IPS-18c (cell line): ENCODE measurements at regions not wholly inside any gene's neighbourhood (a gene's known extent, or its start where the extent isn't known, plus 50 kb on each side); places are given as distances from the start of the nearest gene placed in this dataset.
"Not testable (repeated sequence)": the region's sequence is repeated elsewhere in the genome, so short reads cannot be mapped to it uniquely, and the experiment has no call there.

Experiments used
- H3K4me3 ChIP-seq: 2 replicates; pipeline ENCODE4 v1.7.0; 2013; ENCODE audit warnings: low read depth, mild to moderate bottlenecking, low read length, moderate library complexity; ENCODE audit not compliant: insufficient read depth
- H3K9me3 ChIP-seq: one replicate; pipeline ENCODE4 v1.6.1; 2013; ENCODE audit warnings: mild to moderate bottlenecking, low read length, moderate library complexity; ENCODE audit not compliant: control insufficient read depth, insufficient read depth

DNA sequence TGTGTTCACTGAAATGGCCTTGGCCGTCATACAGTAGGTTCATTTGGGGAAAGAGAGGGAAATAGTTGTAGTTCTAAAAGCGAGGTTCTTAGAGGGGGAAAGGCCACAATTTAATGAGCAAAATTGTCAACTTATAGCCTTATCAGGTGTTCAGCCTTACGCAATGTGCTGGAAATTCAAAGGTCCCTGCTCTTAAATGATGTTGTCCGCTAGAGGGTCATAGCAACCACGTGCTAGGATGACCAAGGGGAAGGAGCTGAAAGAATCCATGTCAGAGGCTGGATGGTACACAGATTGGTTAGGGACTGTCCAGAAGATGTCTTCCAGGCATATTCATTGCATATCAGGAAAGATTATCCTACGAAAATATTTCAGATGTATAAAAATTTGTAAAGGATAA is 282.3 kb upstream of the MEX3C start:
- peaks cover 2% of the 10 kb centered on the region for H3K9me3 ChIP-seq
- H3K4me3 ChIP-seq: no peak overlapping the region

GRCh38 chr18:51480407-51481261 is 283.2 kb upstream of the MEX3C start:
- no peak overlapping the region for H3K4me3 ChIP-seq
- peaks cover 2% of the 10 kb centered on the region for H3K9me3 ChIP-seq

- no peak overlapping the region for H3K4me3 ChIP-seq
- no peaks in the 10 kb centered on the region for H3K9me3 ChIP-seq
Observed at GRCh38 chr18:51486735-51487366, 289.4 kb upstream of the MEX3C start.

DNA sequence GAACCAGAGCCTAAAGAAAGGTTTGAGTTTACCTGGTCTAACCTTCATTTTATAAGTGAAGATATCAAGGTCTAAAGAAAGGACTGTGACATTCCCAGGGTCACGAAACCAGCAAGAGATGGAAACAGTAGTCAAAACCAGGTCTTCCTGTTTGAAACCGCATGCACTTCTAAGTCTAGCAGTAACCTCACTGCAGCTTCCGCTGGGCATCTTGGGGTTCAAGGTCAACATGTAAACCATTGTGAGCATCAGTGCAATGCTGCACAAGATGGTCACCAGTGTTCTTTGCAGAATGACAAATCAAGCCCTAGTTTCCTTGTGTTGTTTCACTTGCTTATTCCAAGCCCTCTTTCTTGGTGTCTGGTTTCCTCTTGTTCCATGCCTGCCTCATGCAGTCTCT is 292.9 kb upstream of the MEX3C start:
- Histone ChIP-seq H3K9me3 (no peaks in the 10 kb centered on the region), H3K4me3 (no peak overlapping the region)

DNA sequence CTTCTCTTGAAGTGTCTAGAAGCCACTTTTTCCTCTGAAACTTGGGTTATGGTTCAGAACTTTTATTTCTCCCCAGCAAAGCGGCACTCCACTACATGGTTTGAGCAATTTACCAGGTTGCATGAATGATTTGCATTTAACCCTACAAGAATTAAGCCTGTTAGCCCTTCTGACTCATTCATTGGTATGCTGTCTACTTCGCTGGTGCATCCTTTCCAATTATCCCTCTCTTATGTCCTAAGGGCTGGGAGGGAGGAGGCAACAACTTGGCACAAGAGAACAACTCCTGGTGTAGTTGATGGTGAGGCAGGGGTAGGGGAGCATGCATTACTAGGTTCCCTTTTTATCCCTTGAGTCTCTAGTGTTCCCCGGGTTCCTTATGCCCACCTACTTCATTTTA is 293.4 kb upstream of the MEX3C start:
- no peak overlapping the region for H3K4me3 ChIP-seq
- no peaks in the 10 kb centered on the region for H3K9me3 ChIP-seq

- H3K4me3 ChIP-seq: no peak overlapping the region
Observed at GRCh38 chr18:51491678-51492372, 294.3 kb upstream of the MEX3C start.

DNA sequence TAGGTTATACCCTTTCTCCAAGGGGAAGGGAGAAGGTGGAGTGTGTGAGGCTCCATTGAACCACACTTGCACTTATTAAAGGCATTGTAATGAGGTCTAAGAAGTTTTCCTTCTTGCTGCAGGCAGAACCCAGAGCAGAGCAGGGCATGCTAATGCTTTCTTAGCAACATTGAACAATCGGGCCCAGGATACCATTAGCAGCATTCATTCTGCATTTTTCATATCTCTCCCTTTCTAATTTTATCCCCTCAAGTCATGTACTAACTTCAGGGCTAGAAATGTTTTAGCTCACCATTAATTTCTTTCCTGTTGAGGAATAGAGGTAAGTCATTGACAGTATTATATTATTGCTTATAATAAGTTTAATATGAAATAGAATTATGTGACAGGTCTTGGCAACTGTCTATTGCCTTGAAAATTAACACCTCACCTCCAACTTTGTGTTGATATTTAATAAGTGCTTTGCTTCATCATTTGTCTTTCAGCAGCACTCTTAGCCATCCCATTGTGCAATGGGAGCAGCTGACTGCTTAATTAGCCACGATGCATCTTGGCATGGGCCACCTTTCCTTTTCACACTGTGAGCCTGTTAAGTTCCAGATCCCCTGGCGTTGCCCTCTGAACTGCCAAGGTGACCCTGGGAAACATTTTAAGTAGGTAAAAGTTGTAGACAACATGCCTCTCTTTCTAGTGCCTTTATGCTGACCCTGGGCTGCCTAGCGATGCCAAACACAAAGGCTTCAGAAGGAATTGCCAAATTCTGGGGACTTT is 300.8 kb upstream of the MEX3C start:
- Histone ChIP-seq H3K4me3 (no peak overlapping the region), H3K9me3 (no peaks in the 10 kb centered on the region)

More at GRCh38 chr18:51491678-51492372, 294.3 kb upstream of the MEX3C start:
- H3K9me3 ChIP-seq: no peaks in the 10 kb centered on the region

- no peaks in the 10 kb centered on the region for H3K9me3 ChIP-seq
- no peak overlapping the region for H3K4me3 ChIP-seq
Observed at GRCh38 chr18:51503351-51503750, 305.9 kb upstream of the MEX3C start.

DNA sequence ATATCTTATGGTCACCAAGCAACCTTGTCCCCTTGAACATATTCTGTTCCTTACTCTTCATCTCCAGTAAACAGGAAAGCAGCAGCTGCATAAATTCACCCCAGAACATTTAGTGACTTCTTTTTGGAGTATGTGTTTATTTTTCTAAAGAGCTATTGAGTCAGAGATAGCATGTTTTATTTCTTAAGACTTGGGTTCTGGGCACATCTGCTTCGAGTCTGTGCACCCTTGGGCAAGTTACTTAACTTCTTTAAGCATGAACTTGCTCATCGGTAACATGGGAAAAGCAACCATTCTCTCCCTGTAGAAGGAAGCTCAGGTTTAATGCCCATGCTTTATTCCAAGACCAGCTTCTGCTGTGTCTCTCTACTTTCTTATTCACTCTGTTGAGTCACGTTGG is 309.3 kb upstream of the MEX3C start:
- Histone ChIP-seq H3K4me3 (no peak overlapping the region), H3K9me3 (peaks cover 6% of the 10 kb centered on the region)

DNA sequence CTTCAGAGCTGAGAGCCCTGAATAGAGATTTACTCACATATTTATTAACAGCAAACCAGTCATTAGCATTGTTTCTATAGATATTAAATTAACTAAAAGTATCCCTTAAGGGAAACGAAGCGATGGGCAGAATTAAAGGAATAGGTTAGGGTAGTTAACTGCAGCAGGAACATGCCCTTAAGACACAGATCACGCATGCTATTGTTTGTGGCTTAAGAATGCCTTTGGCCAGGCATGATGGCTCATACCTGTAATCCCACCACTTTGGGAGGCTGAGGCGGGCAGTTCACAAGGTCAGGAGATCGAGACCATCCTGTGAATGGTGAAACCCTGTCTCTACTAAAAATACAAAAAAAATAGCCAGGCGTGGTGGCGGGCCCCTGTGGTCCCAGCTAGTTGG is 310.9 kb upstream of the MEX3C start:
- not testable (repeated sequence) for H3K4me3 ChIP-seq, H3K9me3 ChIP-seq

- H3K9me3 ChIP-seq: peaks cover 6% of the 10 kb centered on the region
- H3K4me3 ChIP-seq: no peak overlapping the region
Observed at GRCh38 chr18:51510020-51510419, 312.5 kb upstream of the MEX3C start.

DNA sequence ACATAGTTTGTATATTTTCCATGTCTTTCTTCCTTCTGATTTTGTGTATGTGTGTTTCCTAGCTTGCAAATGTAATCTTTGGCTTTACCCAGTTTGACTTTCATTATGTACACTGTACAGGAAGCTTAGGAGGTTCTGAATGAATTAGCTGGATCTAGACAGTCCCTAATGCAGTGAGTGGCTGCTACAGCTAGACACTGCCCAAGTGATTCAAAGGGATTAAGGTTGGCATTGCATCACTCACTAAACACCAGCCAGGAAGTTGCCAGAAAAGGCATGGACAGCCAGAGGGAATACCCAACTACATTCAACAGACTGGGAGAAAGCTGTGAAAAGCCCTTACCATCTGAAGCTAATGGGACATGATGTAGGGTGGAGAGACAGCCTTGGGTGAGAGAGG is 316.0 kb upstream of the MEX3C start:
- Histone ChIP-seq H3K9me3 (peaks cover 5% of the 10 kb centered on the region), H3K4me3 (no peak overlapping the region)

DNA sequence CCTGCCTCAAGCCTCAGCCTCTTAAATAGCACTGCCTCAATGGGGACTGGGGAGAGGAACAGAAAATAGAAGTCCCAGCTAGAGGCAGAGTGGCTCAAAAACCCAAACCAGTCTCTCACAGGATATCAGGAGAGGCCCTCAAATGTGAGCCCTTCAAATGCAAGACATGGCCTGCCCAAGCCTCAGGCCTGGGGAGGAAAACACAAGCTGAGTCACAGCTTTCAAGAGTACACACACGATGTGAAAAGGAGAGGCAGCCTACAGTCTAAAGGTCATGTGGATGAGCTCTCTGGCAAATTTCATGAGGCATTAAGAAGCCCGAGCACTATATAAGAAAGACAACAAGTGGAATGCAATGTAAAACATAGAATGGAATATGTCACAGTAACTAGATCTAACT is 316.6 kb upstream of the MEX3C start:
- H3K9me3 ChIP-seq: no peaks in the 10 kb centered on the region
- H3K4me3 ChIP-seq: no peak overlapping the region

GRCh38 chr18:51516478-51517038 is 319.1 kb upstream of the MEX3C start:
- no peaks in the 10 kb centered on the region for H3K9me3 ChIP-seq
- no peak overlapping the region for H3K4me3 ChIP-seq

DNA sequence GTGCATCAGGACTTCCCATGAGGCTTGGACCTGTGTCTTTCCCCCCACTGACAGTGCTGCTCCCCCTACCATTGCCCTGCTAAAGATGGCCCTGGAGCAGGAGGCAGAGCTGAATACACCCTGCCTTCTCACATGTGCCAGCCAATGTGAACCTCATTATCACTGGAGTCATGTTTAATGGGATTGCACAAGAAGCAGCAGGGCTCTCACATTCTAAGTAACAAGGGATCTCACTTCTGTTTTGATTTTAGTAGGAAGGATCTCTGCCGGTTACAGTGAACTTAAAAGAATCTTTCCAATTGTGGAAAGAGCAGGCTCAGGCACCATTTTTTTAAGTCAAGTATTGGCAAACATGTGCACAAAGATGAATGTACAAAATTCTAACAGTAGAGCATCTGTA is 322.1 kb upstream of the MEX3C start:
- no peaks in the 10 kb centered on the region for H3K9me3 ChIP-seq
- no peak overlapping the region for H3K4me3 ChIP-seq

DNA sequence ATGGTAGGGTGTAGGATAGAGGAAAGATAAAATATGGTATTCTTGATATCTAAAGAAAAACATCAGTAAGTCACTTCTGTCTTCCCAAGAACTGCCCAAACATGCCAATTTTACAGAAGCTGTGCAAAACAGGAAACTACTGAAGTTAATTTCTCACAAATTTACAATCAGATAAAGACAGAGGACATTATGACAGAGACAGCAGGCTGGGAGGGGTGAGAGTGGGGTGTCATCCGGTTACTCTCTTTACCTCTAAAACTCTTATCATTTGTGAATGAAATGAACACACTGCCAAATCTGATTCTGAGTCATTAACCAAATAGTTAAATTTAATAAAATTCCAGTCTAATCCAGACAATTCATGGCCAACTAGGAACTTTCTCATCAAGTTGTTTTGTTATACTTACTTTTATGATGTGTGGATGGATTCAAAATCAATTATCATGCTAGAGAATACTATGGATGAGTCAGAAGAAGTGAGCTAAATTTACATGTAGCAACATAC is 323.2 kb upstream of the MEX3C start:
- Histone ChIP-seq H3K9me3 (no peaks in the 10 kb centered on the region), H3K4me3 (no peak overlapping the region)

DNA sequence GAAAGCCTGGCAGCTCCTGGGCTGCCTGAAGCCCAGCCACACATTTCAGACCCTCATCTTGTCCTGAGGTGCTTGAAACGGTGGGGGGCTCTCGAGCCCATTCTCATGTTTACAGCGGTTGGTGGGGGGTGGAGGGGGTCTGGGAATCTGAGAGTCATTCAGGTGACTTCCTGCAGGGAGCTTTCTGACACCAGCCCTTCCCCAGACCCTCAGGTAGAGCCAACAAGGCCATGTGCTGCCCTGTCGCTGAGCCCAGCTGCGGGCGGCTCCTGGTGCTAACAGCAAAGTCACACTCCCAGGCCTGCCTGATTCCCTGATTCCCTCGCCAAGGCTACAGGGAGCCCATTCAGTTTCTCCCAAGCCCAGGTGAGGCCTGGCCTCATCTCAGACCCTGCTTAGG is 324.9 kb upstream of the MEX3C start:
- Histone ChIP-seq H3K9me3 (no peaks in the 10 kb centered on the region), H3K4me3 (no peak overlapping the region)
